ENCODE measurements at regions not wholly inside any gene's neighbourhood (a gene's known extent, or its start where the extent isn't known, plus 50 kb on each side); places are given as distances from the start of the nearest gene placed in this dataset.

- no peak for DNase-seq
Measured at GRCh38 chr4:136198358-136198757, 1333.9 kb downstream of the PCDH18 start.

- no peak for DNase-seq
Measured at GRCh38 chr4:136194962-136195361, 1337.3 kb downstream of the PCDH18 start.

- no peak for DNase-seq
Measured at GRCh38 chr4:136186650-136187049, 1345.6 kb downstream of the PCDH18 start.

- DNase-seq, result no peak
Measured at GRCh38 chr4:136183513-136183912, 1348.8 kb downstream of the PCDH18 start.

GRCh38 chr4:136156947-136157346 is 1375.3 kb downstream of the PCDH18 start:
- no peak for DNase-seq

- no peak for DNase-seq
Measured at GRCh38 chr4:136150046-136150445, 1382.2 kb downstream of the PCDH18 start.

GRCh38 chr4:136136601-136137000 is 1395.7 kb downstream of the PCDH18 start:
- DNase-seq, result no peak

GRCh38 chr4:136124251-136124745 is 1408.0 kb downstream of the PCDH18 start:
- DNase-seq, result no peak

GRCh38 chr4:136121426-136121825 is 1410.9 kb downstream of the PCDH18 start:
- no peak for DNase-seq

GRCh38 chr4:136113921-136114320 is 1418.4 kb downstream of the PCDH18 start:
- no peak for DNase-seq

- no peak for DNase-seq
Measured at GRCh38 chr4:136112116-136112515, 1420.2 kb downstream of the PCDH18 start.

- no peak for DNase-seq
Measured at GRCh38 chr4:136106753-136107152, 1425.5 kb downstream of the PCDH18 start.

- DNase-seq, result no peak
Measured at GRCh38 chr4:136103616-136104015, 1428.7 kb downstream of the PCDH18 start.

- DNase-seq, result no peak
Measured at GRCh38 chr4:136097676-136098075, 1434.6 kb downstream of the PCDH18 start.

GRCh38 chr4:136088211-136088867 is 1444.0 kb downstream of the PCDH18 start:
- DNase-seq, result no peak

- no peak for DNase-seq
Measured at GRCh38 chr4:136078976-136079375, 1453.3 kb downstream of the PCDH18 start.

GRCh38 chr4:136056748-136057147 is 1475.5 kb downstream of the PCDH18 start:
- no peak for DNase-seq

- no peak for DNase-seq
Measured at GRCh38 chr4:136055360-136055759, 1476.9 kb downstream of the PCDH18 start.

GRCh38 chr4:136036744-136037143 is 1495.5 kb downstream of the PCDH18 start:
- DNase-seq, result no peak

- no peak for DNase-seq
Measured at GRCh38 chr4:136032391-136032790, 1499.9 kb downstream of the PCDH18 start.

GRCh38 chr4:136025540-136025939 is 1506.8 kb downstream of the PCDH18 start:
- no peak for DNase-seq

- DNase-seq, result no peak
Measured at GRCh38 chr4:136017556-136017955, 1514.7 kb downstream of the PCDH18 start.

GRCh38 chr4:136012220-136012619 is 1520.1 kb downstream of the PCDH18 start:
- DNase-seq, result no peak

- no peak for DNase-seq
Measured at GRCh38 chr4:136009258-136009832, 1522.9 kb downstream of the PCDH18 start.

- no peak for DNase-seq
Measured at GRCh38 chr4:136007991-136008390, 1524.3 kb downstream of the PCDH18 start.

Measured in inflammatory macrophage treated with lipopolysaccharide for 4 hours (primary cell).